ENCODE measurements at regions not wholly inside any gene's neighbourhood (a gene's known extent, or its start where the extent isn't known, plus 50 kb on each side); places are given as distances from the start of the nearest gene placed in this dataset.

GRCh38 chr4:43456383-43456782 is 563.9 kb downstream of the GRXCR1 start:
- intact Hi-C loops (cut with micrococcal nuclease; ENCODE audit: unreplicated experiment), result no loop called here
- CTCF ChIA-PET (ENCODE audit: unreplicated experiment), result no interaction called here
- Histone ChIP-seq H3K27ac (ENCODE audit: low read depth, low read length, poor library complexity, severe bottlenecking) (no peak overlapping the region), H3K4me2 (ENCODE audit: low read length) (no peak overlapping the region), H3K79me2 (ENCODE audit: insufficient read depth, low read depth, low read length) (no peaks in the 10 kb centered on the region), H3K36me3 (ENCODE audit: insufficient read depth, low read length) (no peaks in the 10 kb centered on the region), H3K9me3 (ENCODE audit: low read length) (no peaks in the 10 kb centered on the region), H4K20me1 (ENCODE audit: insufficient read depth, low read length) (no peaks in the 10 kb centered on the region), H3K4me3 (ENCODE audit: low read depth, low read length, poor library complexity, severe bottlenecking) (no peak overlapping the region), H2AFZ (ENCODE audit: low read length) (no peak overlapping the region), H3K9me2 (ENCODE audit: insufficient read depth, low read length) (no peaks in the 10 kb centered on the region), H3K4me1 (ENCODE audit: insufficient read depth, low read length, poor library complexity, severe bottlenecking) (no peaks in the 10 kb centered on the region)
- TF ChIP-seq EZH2phosphoT487 (IDR thresholded peaks at IDR 0.05; ENCODE audit: borderline replicate concordance, low read depth, low read length) (no peak), CTCF (conservative IDR thresholded peaks at IDR 0.05; ENCODE audit: low read length) (no peak)
- DNase-seq (ENCODE audit: low spot score), result no peak
- BruUV-seq (replicated peaks), result no TSS peak
- POLR2A ChIA-PET, result no interaction called here

- no peak overlapping the region for H3K27ac ChIP-seq (ENCODE audit: low read depth, low read length, poor library complexity, severe bottlenecking)
- CTCF ChIA-PET (ENCODE audit: unreplicated experiment), result no interaction called here
- no peak for DNase-seq (ENCODE audit: low spot score)
- H3K79me2 ChIP-seq (ENCODE audit: insufficient read depth, low read depth, low read length), result no peaks in the 10 kb centered on the region
- H2AFZ ChIP-seq (ENCODE audit: low read length), result no peak overlapping the region
- no peaks in the 10 kb centered on the region for H3K9me3 ChIP-seq (ENCODE audit: low read length)
- no peaks in the 10 kb centered on the region for H3K4me1 ChIP-seq (ENCODE audit: insufficient read depth, low read length, poor library complexity, severe bottlenecking)
- H3K9me2 ChIP-seq (ENCODE audit: insufficient read depth, low read length), result no peaks in the 10 kb centered on the region
- H3K4me3 ChIP-seq (ENCODE audit: low read depth, low read length, poor library complexity, severe bottlenecking), result no peak overlapping the region
- H3K36me3 ChIP-seq (ENCODE audit: insufficient read depth, low read length), result no peaks in the 10 kb centered on the region
- no TSS peak for BruUV-seq (replicated peaks)
- TF ChIP-seq EZH2phosphoT487 (IDR thresholded peaks at IDR 0.05; ENCODE audit: borderline replicate concordance, low read depth, low read length), result no peak
- no peak for TF ChIP-seq CTCF (conservative IDR thresholded peaks at IDR 0.05; ENCODE audit: low read length)
- no peak overlapping the region for H3K4me2 ChIP-seq (ENCODE audit: low read length)
- no peaks in the 10 kb centered on the region for H4K20me1 ChIP-seq (ENCODE audit: insufficient read depth, low read length)
- POLR2A ChIA-PET, result interaction anchor here (0.5 to 0.7 kb wide), 2 partner anchors 39 to 295 kb away, joined by 3 to 4 read pairs; no protein-coding TSS in a partner anchor
- intact Hi-C loops (cut with micrococcal nuclease; ENCODE audit: unreplicated experiment), result no loop called here
Observed at GRCh38 chr4:43457866-43458265, 565.4 kb downstream of the GRXCR1 start.

GRCh38 chr4:43458293-43458692 is 565.8 kb downstream of the GRXCR1 start:
- H3K4me3 ChIP-seq (ENCODE audit: low read depth, low read length, poor library complexity, severe bottlenecking), result no peak overlapping the region
- DNase-seq (ENCODE audit: low spot score), result no peak
- H3K9me3 ChIP-seq (ENCODE audit: low read length), result no peaks in the 10 kb centered on the region
- H3K4me2 ChIP-seq (ENCODE audit: low read length), result no peak overlapping the region
- no peak for TF ChIP-seq EZH2phosphoT487 (IDR thresholded peaks at IDR 0.05; ENCODE audit: borderline replicate concordance, low read depth, low read length)
- no peak for TF ChIP-seq CTCF (conservative IDR thresholded peaks at IDR 0.05; ENCODE audit: low read length)
- no peak overlapping the region for H2AFZ ChIP-seq (ENCODE audit: low read length)
- no peaks in the 10 kb centered on the region for H3K79me2 ChIP-seq (ENCODE audit: insufficient read depth, low read depth, low read length)
- POLR2A ChIA-PET, result interaction anchor here (0.5 kb wide), 1 partner anchor 294 kb away, joined by 3 read pairs; no protein-coding TSS in a partner anchor
- no peaks in the 10 kb centered on the region for H4K20me1 ChIP-seq (ENCODE audit: insufficient read depth, low read length)
- H3K27ac ChIP-seq (ENCODE audit: low read depth, low read length, poor library complexity, severe bottlenecking), result no peak overlapping the region
- no peaks in the 10 kb centered on the region for H3K4me1 ChIP-seq (ENCODE audit: insufficient read depth, low read length, poor library complexity, severe bottlenecking)
- intact Hi-C loops (cut with micrococcal nuclease; ENCODE audit: unreplicated experiment), result no loop called here
- H3K36me3 ChIP-seq (ENCODE audit: insufficient read depth, low read length), result no peaks in the 10 kb centered on the region
- BruUV-seq (replicated peaks), result no TSS peak
- no peaks in the 10 kb centered on the region for H3K9me2 ChIP-seq (ENCODE audit: insufficient read depth, low read length)
- CTCF ChIA-PET (ENCODE audit: unreplicated experiment), result no interaction called here
